Tibial nerve (tissue), 4 donors: ENCODE measurements at regions not wholly inside any gene's neighbourhood (a gene's known extent, or its start where the extent isn't known, plus 50 kb on each side); places are given as distances from the start of the nearest gene placed in this dataset.

Experiments
- DNase-seq, 2 donors: peaks; one replicate each; pipeline ENCODE4 v3.0.0-alpha.2; 2019; ENCODE audit warnings: low spot score in 2 of 2
- H3K27ac ChIP-seq, 4 donors: fragments of 200-600 bp; sonication (generic) in 3 of 4; one replicate each; pipeline ENCODE4 v1.5.1; 2017 to 2019; ENCODE audit warnings: mild to moderate bottlenecking in 1 of 4
- H3K27me3 ChIP-seq, 2 donors: fragments of 200-600 bp; sonication (generic) in 1 of 2; one replicate each; pipeline versions ENCODE4 v1.5.1 to v1.6.0; 2017 to 2019
- H3K36me3 ChIP-seq, 3 donors: fragments of 200-600 bp; sonication (generic); one replicate each; pipeline ENCODE4 v1.5.1; 2018 to 2019
- H3K4me1 ChIP-seq, 4 donors: fragments of 200-600 bp; sonication (generic) in 3 of 4; one replicate each; pipeline ENCODE4 v1.5.1; 2017 to 2019
- H3K4me3 ChIP-seq, 4 donors: fragments of 200-600 bp; sonication (generic) in 3 of 4; one replicate each; pipeline ENCODE4 v1.5.1; 2017 to 2019; ENCODE audit warnings: mild to moderate bottlenecking in 1 of 4, moderate library complexity in 1 of 4
- H3K9me3 ChIP-seq, 4 donors: fragments of 200-600 bp; sonication (generic) in 3 of 4; one replicate each; pipeline ENCODE4 v1.5.1; 2017 to 2019
- EP300 ChIP-seq, 2 donors: sonication (generic); formaldehyde crosslinking; IDR thresholded peaks; one replicate each; pipeline ENCODE4 v1.6.1; 2017; ENCODE audit warnings: antibody characterized with exemption in 2 of 2, mild to moderate bottlenecking in 1 of 2
- POLR2A ChIP-seq, 2 donors: fragments of 450-650 bp; IDR thresholded peaks; one replicate each; pipeline ENCODE4 v1.6.1; 2017; ENCODE audit warnings: antibody characterized with exemption in 2 of 2, mild to moderate bottlenecking in 2 of 2, moderate library complexity in 2 of 2
- WGBS, 2 donors: methylation state at CpG; one replicate each; pipeline ENCODE4 v1.1.5; 2018; 5-methylcytosine and 5-hydroxymethylcytosine counted together
- TF ChIP-seq, protein P1 (sequence below), 5 experiments: fragments of 200-600 bp in 3 of 5; fragments of 450-650 bp in 2 of 5; sonication (generic) in 3 of 5; IDR thresholded peaks; one replicate each; pipeline ENCODE4 v1.5.1; 2016 to 2019; ENCODE audit warnings: antibody characterized with exemption in 5 of 5, mild to moderate bottlenecking in 3 of 5, moderate library complexity in 2 of 5

GRCh38 chr3:178002113-178002512 lies 534.1 kb upstream of the KCNMB2 start:
- Histone ChIP-seq H3K4me3 (no peak overlapping the region), H3K36me3 (no peaks in the 10 kb centered on the region), H3K9me3 (peaks cover 0 to 10% (median 0%) of the 10 kb centered on the region in 4 donors), H3K27me3 (no peaks in the 10 kb centered on the region), H3K4me1 (no peaks in the 10 kb centered on the region), H3K27ac (no peak overlapping the region)
- DNase-seq, result no peak
- no peak for TF ChIP-seq POLR2A (IDR thresholded peaks at IDR 0.05)
- no peak for TF ChIP-seq EP300 (IDR thresholded peaks at IDR 0.05)
- TF ChIP-seq, protein P1, sequence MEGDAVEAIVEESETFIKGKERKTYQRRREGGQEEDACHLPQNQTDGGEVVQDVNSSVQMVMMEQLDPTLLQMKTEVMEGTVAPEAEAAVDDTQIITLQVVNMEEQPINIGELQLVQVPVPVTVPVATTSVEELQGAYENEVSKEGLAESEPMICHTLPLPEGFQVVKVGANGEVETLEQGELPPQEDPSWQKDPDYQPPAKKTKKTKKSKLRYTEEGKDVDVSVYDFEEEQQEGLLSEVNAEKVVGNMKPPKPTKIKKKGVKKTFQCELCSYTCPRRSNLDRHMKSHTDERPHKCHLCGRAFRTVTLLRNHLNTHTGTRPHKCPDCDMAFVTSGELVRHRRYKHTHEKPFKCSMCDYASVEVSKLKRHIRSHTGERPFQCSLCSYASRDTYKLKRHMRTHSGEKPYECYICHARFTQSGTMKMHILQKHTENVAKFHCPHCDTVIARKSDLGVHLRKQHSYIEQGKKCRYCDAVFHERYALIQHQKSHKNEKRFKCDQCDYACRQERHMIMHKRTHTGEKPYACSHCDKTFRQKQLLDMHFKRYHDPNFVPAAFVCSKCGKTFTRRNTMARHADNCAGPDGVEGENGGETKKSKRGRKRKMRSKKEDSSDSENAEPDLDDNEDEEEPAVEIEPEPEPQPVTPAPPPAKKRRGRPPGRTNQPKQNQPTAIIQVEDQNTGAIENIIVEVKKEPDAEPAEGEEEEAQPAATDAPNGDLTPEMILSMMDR (IDR thresholded peaks at IDR 0.05), result no peak

DNA sequence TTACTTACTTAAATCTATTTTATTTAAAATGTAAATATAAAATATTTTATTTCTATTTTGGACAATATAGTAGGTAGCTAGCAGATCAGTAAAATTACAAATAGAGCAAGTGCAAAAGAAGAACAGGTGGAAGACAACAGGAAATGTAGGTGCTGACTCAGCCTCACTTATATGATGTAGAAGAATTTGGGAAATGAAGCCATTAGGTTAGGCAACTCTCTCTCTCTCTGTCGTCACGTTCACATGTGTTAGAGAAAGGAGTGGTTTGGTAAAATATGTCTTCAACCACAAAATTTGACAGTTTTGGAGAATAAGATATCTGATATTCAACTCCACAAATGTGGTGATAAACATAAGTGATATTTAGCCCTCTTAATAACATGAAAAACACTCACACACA lies 532.5 kb upstream of the KCNMB2 start:
- Histone ChIP-seq H3K27me3 (no peaks in the 10 kb centered on the region), H3K27ac (no peak overlapping the region), H3K4me1 (no peaks in the 10 kb centered on the region), H3K4me3 (no peak overlapping the region), H3K9me3 (peaks cover 0 to 10% (median 0%) of the 10 kb centered on the region in 4 donors), H3K36me3 (no peaks in the 10 kb centered on the region)
- TF ChIP-seq EP300 (IDR thresholded peaks at IDR 0.05) (no peak), POLR2A (IDR thresholded peaks at IDR 0.05) (no peak)
- TF ChIP-seq, protein P1 (IDR thresholded peaks at IDR 0.05), result no peak
- no peak for DNase-seq
- 68 to 83% methylated on average over 2 of the region's 2 CpGs for WGBS, 2 donors

DNA sequence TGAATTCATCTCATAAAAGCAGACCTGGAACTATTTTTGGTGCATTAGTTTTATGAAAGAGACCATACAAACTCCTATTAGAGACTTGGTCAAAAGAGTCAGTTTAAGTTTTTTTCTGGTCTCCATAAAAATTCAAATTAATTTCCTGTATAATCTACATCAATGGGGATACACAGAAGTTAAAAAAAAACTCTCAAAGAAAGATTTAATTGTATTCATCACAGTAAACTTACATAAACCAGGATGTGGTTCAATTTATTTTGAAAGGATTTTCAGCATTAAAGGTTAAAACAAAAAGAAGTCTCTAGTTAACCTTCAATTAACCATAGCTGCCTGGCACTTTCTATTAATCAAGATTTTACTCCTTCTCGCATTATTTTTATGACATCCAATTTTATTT lies 530.3 kb upstream of the KCNMB2 start:
- no peak overlapping the region for H3K4me3 ChIP-seq
- no peaks in the 10 kb centered on the region for H3K27me3 ChIP-seq
- H3K27ac ChIP-seq, result no peak overlapping the region
- WGBS, 2 donors, result 97 to 100% methylated on average over 1 of the region's 1 CpG
- H3K36me3 ChIP-seq, result no peaks in the 10 kb centered on the region
- H3K9me3 ChIP-seq, result no peaks in the 10 kb centered on the region
- no peak for TF ChIP-seq EP300 (IDR thresholded peaks at IDR 0.05)
- TF ChIP-seq, protein P1 (IDR thresholded peaks at IDR 0.05), result no peak
- no peak for TF ChIP-seq POLR2A (IDR thresholded peaks at IDR 0.05)
- no peaks in the 10 kb centered on the region for H3K4me1 ChIP-seq
- no peak for DNase-seq

DNA sequence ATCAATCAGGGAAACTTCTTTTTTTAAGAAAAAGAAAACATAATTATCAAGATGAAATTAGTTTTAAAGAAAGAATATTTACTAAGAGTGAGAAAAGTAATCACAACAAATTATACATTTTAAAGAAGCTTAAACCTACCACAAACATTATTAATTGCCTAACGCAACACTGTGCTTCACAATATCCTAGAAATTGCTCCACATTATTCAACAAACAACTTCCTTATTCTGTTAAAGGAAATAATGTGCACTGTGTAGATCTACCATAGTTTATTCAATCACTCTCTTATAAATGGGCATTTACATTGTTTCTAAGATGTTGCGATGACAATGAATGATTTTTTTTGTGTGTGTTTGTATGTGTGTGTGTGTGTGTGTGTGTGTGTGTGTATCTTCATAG lies 525.9 kb upstream of the KCNMB2 start:
- Histone ChIP-seq H3K4me3 (no peak overlapping the region), H3K36me3 (no peaks in the 10 kb centered on the region), H3K27me3 (no peaks in the 10 kb centered on the region), H3K27ac (no peak overlapping the region), H3K4me1 (no peaks in the 10 kb centered on the region), H3K9me3 (no peaks in the 10 kb centered on the region)
- 70 to 81% methylated on average over 2 of the region's 2 CpGs for WGBS, 2 donors
- TF ChIP-seq, protein P1 (IDR thresholded peaks at IDR 0.05), result no peak
- TF ChIP-seq EP300 (IDR thresholded peaks at IDR 0.05) (no peak), POLR2A (IDR thresholded peaks at IDR 0.05) (no peak)
- no peak for DNase-seq

GRCh38 chr3:178019645-178020044 lies 516.6 kb upstream of the KCNMB2 start:
- no peaks in the 10 kb centered on the region for H3K4me1 ChIP-seq
- DNase-seq, result no peak
- no peaks in the 10 kb centered on the region for H3K9me3 ChIP-seq
- no peaks in the 10 kb centered on the region for H3K36me3 ChIP-seq
- H3K27ac ChIP-seq, result no peak overlapping the region
- 86 to 87% methylated on average over 4 of the region's 4 CpGs for WGBS, 2 donors
- no peaks in the 10 kb centered on the region for H3K27me3 ChIP-seq
- H3K4me3 ChIP-seq, result no peak overlapping the region
- TF ChIP-seq, protein P1 (IDR thresholded peaks at IDR 0.05), result no peak
- TF ChIP-seq EP300 (IDR thresholded peaks at IDR 0.05) (no peak), POLR2A (IDR thresholded peaks at IDR 0.05) (no peak)
